Posterior vena cava (tissue), 2 donors: ENCODE measurements at regions not wholly inside any gene's neighbourhood (a gene's known extent, or its start where the extent isn't known, plus 50 kb on each side); places are given as distances from the start of the nearest gene placed in this dataset.

Source experiments
- DNase-seq: peaks from one replicate; pipeline ENCODE4 v3.0.0-alpha.2; 2020; ENCODE audit warnings: low spot score
- intact Hi-C, 2 donors: fragments of 100-400 bp; cut with DNase I; formaldehyde crosslinking; loops; one replicate each; pipeline versions ENCODE4 v1.14.1 to v1.14.2; 2022 to 2023
- donor health status: DM: yes; HTN: yes; CAD: no.
- donor health status: DM: yes; HTN: yes; CAD: no.

- intact Hi-C loops = no loop called here
- no peak for DNase-seq
Observed at GRCh38 chr2:226137201-226137811, 662.3 kb downstream of the IRS1 start.

GRCh38 chr2:226136739-226137138 lies 662.9 kb downstream of the IRS1 start:
- intact Hi-C loops = no loop called here

GRCh38 chr2:226135861-226136548 lies 663.6 kb downstream of the IRS1 start:
- intact Hi-C loops = no loop called here
- no peak for DNase-seq

More at GRCh38 chr2:226136739-226137138, 662.9 kb downstream of the IRS1 start:
- DNase-seq = no peak

- DNase-seq = no peak
- intact Hi-C loops = no loop called here
Observed at GRCh38 chr2:226132323-226133215, 667.1 kb downstream of the IRS1 start.

GRCh38 chr2:226131299-226131784 lies 668.3 kb downstream of the IRS1 start:
- no peak for DNase-seq
- intact Hi-C loops = no loop called here

- no peak for DNase-seq
- intact Hi-C loops = no loop called here
Observed at GRCh38 chr2:226130192-226130591, 669.4 kb downstream of the IRS1 start.

- DNase-seq = no peak
- intact Hi-C loops = loop anchor here in 1 of 2 donors (2.0 kb wide), 1 partner anchor 23 kb away; no protein-coding TSS in a partner anchor
Observed at GRCh38 chr2:226127682-226128081, 671.9 kb downstream of the IRS1 start.

- intact Hi-C loops = loop anchor here in 1 of 2 donors (2.0 kb wide), 1 partner anchor 25 kb away; no protein-coding TSS in a partner anchor
- no peak for DNase-seq
Observed at GRCh38 chr2:226126104-226126503, 673.5 kb downstream of the IRS1 start.

GRCh38 chr2:226125176-226125883 lies 674.3 kb downstream of the IRS1 start:
- intact Hi-C loops = no loop called here
- DNase-seq = no peak

GRCh38 chr2:226124548-226125011 lies 675.0 kb downstream of the IRS1 start:
- DNase-seq = no peak
- intact Hi-C loops = no loop called here

GRCh38 chr2:226123300-226123699 lies 676.3 kb downstream of the IRS1 start:
- no peak for DNase-seq
- intact Hi-C loops = no loop called here

- intact Hi-C loops = no loop called here
- DNase-seq = no peak
Observed at GRCh38 chr2:226122041-226122440, 677.6 kb downstream of the IRS1 start.

- intact Hi-C loops = no loop called here
- no peak for DNase-seq
Observed at GRCh38 chr2:226121046-226121738, 678.4 kb downstream of the IRS1 start.

- intact Hi-C loops = no loop called here
- DNase-seq = no peak
Observed at GRCh38 chr2:226118471-226119429, 680.9 kb downstream of the IRS1 start.

- DNase-seq = no peak
- intact Hi-C loops = no loop called here
Observed at GRCh38 chr2:226117510-226118065, 682.0 kb downstream of the IRS1 start.

GRCh38 chr2:226116346-226116745 lies 683.3 kb downstream of the IRS1 start:
- intact Hi-C loops = no loop called here

GRCh38 chr2:226115832-226116200 lies 683.8 kb downstream of the IRS1 start:
- intact Hi-C loops = no loop called here
- DNase-seq = no peak

More at GRCh38 chr2:226116346-226116745, 683.3 kb downstream of the IRS1 start:
- no peak for DNase-seq
